Fibroblast of lung (primary cell): ENCODE measurements at regions not wholly inside any gene's neighbourhood (a gene's known extent, or its start where the extent isn't known, plus 50 kb on each side); places are given as distances from the start of the nearest gene placed in this dataset.

ENCODE experiments used
- EZH2 ChIP-seq: IDR thresholded peaks from 2 replicates; pipeline ENCODE4 v1.5.1; 2012; ENCODE audit warnings: low read length, control low read depth, mild to moderate bottlenecking; ENCODE audit errors: missing control alignments
- TF ChIP-seq, protein P1 (sequence below), 2 donors: IDR thresholded peaks in 1 of 2; conservative IDR thresholded peaks in 1 of 2; 1 replicate in 1 of 2; 2 replicates in 1 of 2; pipeline ENCODE4 v1.5.1; 2011 to 2012; ENCODE audit warnings: low read length in 2 of 2, control low read depth in 1 of 2, inconsistent platforms in 1 of 2, low read depth in 1 of 2, mild to moderate bottlenecking in 1 of 2

DNA sequence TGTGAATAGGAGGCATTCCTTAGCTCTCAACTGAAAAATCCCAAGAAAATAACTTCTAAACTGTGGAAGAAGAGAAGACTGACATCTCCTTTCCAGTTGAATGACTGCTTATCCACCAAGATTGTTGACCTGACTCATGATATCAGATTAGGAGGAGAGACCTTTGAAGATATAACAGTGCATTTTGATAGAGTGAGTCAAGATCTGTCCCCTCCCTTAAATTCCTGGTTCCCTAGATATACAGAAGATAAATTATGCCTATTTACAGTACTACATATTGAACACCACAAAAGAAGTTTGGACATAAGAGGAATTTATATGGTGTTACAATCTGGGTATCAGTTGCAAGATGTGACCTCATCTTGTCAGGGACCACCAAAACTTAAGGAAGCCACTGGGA lies 285.3 kb upstream of the ZSWIM2 start:
- no peak for TF ChIP-seq EZH2
- TF ChIP-seq, protein P1, sequence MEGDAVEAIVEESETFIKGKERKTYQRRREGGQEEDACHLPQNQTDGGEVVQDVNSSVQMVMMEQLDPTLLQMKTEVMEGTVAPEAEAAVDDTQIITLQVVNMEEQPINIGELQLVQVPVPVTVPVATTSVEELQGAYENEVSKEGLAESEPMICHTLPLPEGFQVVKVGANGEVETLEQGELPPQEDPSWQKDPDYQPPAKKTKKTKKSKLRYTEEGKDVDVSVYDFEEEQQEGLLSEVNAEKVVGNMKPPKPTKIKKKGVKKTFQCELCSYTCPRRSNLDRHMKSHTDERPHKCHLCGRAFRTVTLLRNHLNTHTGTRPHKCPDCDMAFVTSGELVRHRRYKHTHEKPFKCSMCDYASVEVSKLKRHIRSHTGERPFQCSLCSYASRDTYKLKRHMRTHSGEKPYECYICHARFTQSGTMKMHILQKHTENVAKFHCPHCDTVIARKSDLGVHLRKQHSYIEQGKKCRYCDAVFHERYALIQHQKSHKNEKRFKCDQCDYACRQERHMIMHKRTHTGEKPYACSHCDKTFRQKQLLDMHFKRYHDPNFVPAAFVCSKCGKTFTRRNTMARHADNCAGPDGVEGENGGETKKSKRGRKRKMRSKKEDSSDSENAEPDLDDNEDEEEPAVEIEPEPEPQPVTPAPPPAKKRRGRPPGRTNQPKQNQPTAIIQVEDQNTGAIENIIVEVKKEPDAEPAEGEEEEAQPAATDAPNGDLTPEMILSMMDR (conservative IDR thresholded peaks at IDR 0.05 in 1 of 2, IDR thresholded peaks at IDR 0.05 in 1 of 2; ENCODE audit: low read depth in 1 of 2, low read length in 2 of 2): no peak
